Kidney (tissue), 13 donors: ENCODE measurements at regions not wholly inside any gene's neighbourhood (a gene's known extent, or its start where the extent isn't known, plus 50 kb on each side); places are given as distances from the start of the nearest gene placed in this dataset.

Experiments used
- DNase-seq, 5 donors: peaks; one replicate each; pipeline ENCODE4 v3.0.0-alpha.2; 2013 to 2020
- FAIRE-seq: peaks from 2 replicates; lab custom pipeline; 2012; peaks lifted over from hg19 to GRCh38; lab: Jason Lieb, UNC
- H3K27ac ChIP-seq, 2 donors: one replicate each; pipeline ENCODE4 v1.7.0; 2013; ENCODE audit warnings: low read depth in 2 of 2, low read length in 2 of 2, inconsistent platforms in 1 of 2
- H3K27me3 ChIP-seq: one replicate; pipeline ENCODE4 v1.7.1; 2013; ENCODE audit warnings: low read length, inconsistent platforms; ENCODE audit not compliant: control insufficient read depth, insufficient read depth
- H3K36me3 ChIP-seq, 3 donors: one replicate each; pipeline versions ENCODE4 v1.7.0 to v1.7.1; 2013; ENCODE audit warnings: low read length in 3 of 3, control low read depth in 1 of 3, inconsistent platforms in 1 of 3; ENCODE audit not compliant: insufficient read depth in 3 of 3, control insufficient read depth in 2 of 3
- H3K4me1 ChIP-seq, 3 donors: one replicate each; pipeline versions ENCODE4 v1.7.0 to v1.7.1; 2013; ENCODE audit warnings: low read length in 3 of 3, inconsistent platforms in 1 of 3, low read depth in 1 of 3; ENCODE audit not compliant: control insufficient read depth in 2 of 3, insufficient read depth in 2 of 3
- H3K4me3 ChIP-seq, 3 donors: one replicate each; pipeline versions ENCODE4 v1.7.0 to v1.8.1; 2013; ENCODE audit warnings: low read length in 3 of 3, control low read depth in 1 of 3, inconsistent platforms in 1 of 3
- H3K9ac ChIP-seq, 3 donors: one replicate each; pipeline versions ENCODE4 v1.7.0 to v1.7.1; 2013; ENCODE audit warnings: low read length in 3 of 3, control low read depth in 1 of 3, inconsistent platforms in 1 of 3
- H3K9me3 ChIP-seq, 3 donors: one replicate each; pipeline versions ENCODE4 v1.7.0 to v1.7.1; 2013; ENCODE audit warnings: low read length in 3 of 3, control low read depth in 1 of 3, inconsistent platforms in 1 of 3; ENCODE audit not compliant: control insufficient read depth in 2 of 3, insufficient read depth in 1 of 3
- intact Hi-C: fragments of 100-400 bp; cut with DNase I; formaldehyde crosslinking; loops from one replicate; pipeline ENCODE4 v1.11.1; 2022
- TF ChIP-seq, protein P1 (sequence below): IDR thresholded peaks from 3 replicates; pipeline ENCODE4 v1.5.1; 2012; ENCODE audit warnings: mild to moderate bottlenecking, moderate library complexity, borderline replicate concordance; ENCODE audit not compliant: insufficient read depth; ENCODE audit errors: extremely low read depth
- donor health status: control.
- donor health status: control.
- donor health status: control.
- donor health status: control.
- donor health status: control.
- donor health status: DM: yes; HTN: yes; CAD: no.
- donor health status: Normal renal cell carcinoma (clear cell type).

DNA sequence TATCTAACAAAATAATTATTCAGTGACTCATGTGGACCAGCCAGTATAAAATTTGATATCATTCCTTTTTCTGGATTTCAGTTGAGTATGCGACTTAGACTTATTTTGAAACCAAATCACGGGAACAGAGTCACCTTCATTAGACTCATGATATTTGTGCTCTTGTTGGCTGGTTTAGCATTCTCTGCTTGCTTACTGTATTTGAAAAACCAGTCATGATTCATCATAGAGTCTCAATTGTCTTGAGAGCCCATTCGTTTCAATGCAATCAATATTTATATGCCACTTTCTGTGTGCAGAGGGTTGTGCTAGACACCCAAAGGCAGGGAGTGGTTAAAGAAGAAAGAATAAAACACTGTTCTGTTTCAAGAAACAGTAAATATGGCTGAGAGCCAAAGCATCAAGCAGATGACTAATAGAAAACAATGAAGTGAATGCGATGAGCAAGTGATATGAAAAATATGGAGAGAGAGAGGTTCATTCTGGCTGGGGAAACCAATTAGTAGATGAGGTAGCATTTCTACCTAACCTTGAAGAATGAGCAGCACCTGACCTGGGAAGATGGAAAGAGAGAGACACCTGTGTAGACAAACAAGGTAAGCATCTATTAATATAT, 99.6 kb upstream of the MBNL2 start:
- Histone ChIP-seq H3K4me1 (peaks cover 0 to 2% (median under 1%) of the 10 kb centered on the region in 3 donors), H3K4me3 (no peak overlapping the region), H3K27me3 (no peaks in the 10 kb centered on the region), H3K36me3 (no peaks in the 10 kb centered on the region), H3K9me3 (no peaks in the 10 kb centered on the region), H3K9ac (no peak overlapping the region), H3K27ac (no peak overlapping the region)
- TF ChIP-seq, protein P1, sequence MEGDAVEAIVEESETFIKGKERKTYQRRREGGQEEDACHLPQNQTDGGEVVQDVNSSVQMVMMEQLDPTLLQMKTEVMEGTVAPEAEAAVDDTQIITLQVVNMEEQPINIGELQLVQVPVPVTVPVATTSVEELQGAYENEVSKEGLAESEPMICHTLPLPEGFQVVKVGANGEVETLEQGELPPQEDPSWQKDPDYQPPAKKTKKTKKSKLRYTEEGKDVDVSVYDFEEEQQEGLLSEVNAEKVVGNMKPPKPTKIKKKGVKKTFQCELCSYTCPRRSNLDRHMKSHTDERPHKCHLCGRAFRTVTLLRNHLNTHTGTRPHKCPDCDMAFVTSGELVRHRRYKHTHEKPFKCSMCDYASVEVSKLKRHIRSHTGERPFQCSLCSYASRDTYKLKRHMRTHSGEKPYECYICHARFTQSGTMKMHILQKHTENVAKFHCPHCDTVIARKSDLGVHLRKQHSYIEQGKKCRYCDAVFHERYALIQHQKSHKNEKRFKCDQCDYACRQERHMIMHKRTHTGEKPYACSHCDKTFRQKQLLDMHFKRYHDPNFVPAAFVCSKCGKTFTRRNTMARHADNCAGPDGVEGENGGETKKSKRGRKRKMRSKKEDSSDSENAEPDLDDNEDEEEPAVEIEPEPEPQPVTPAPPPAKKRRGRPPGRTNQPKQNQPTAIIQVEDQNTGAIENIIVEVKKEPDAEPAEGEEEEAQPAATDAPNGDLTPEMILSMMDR = no peak
- no peak for DNase-seq
- no peak for FAIRE-seq
- intact Hi-C loops = loop anchor here (10.0 kb wide), 1 partner anchor 92 kb away; no protein-coding TSS in a partner anchor

DNA sequence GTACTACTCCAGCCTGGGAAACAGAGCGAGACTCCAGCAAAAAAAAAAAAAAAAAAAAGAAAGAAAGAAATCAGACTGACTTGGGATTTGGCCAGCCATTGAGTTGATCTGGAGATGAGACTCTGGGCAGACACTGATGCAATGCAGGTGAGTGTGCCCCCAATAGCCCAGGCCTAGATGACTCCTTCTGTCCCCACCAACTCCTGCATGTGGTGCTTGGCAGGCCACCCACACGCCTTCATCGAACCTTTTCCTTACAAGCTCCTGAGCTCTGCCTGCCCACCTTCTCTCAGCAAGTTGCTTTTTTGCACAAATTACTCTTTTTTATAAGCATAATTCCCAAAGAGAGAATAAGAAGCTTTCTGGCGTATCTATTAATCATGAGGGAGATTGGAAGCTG, 97.9 kb upstream of the MBNL2 start:
- H3K27me3 ChIP-seq = no peaks in the 10 kb centered on the region
- H3K4me1 ChIP-seq = peaks cover 0 to 2% (median 0%) of the 10 kb centered on the region in 3 donors
- H3K27ac ChIP-seq = no peak overlapping the region
- no peaks in the 10 kb centered on the region for H3K9me3 ChIP-seq
- H3K9ac ChIP-seq = no peak overlapping the region
- TF ChIP-seq, protein P1 = no peak
- FAIRE-seq = no peak
- no peak overlapping the region for H3K4me3 ChIP-seq
- intact Hi-C loops = loop anchor here (10.0 kb wide), 1 partner anchor 91 kb away; no protein-coding TSS in a partner anchor
- no peaks in the 10 kb centered on the region for H3K36me3 ChIP-seq
- DNase-seq = no peak

DNA sequence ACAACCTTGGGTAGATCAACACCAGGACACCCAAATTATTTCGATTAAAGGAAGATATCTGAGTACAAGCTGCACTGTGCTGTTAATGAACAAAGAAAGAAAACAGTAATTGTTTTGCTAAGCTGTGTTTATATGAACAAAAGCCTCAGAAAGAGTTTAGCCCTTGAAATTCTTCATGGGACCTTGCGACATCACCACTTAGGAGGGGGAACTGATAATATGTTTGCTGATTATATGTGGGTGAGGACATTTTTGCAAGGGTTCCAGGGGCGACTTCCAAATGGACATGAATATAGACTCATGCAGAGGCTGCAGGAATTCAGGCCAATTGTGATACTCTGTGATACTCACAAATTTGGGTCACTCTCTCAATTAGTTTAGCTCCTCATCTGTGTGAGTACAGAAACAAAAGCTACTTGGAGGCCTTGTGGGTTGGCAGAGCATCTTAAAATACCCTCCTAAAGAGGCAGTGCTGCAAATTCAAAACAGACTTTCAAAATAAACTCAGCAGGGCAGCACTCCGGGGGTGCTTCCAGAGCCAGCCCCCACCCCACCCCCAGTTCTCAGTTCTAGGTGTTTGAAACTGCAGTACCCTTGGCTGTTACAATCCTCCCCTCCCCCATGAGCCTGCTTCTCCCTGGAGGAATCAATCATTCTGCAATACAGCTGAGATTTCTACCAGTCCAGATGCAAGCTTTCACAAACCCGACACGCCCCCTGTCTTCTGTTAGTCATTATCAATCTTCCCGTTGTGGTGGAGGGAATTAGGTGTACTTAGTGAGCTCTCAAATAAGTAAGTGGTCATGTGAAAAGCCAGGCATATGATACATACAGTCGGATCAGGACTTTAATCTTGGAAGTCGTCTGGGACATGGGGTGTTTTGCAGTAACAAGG, 97.0 kb upstream of the MBNL2 start:
- H3K9me3 ChIP-seq = no peaks in the 10 kb centered on the region
- no peak for FAIRE-seq
- H3K36me3 ChIP-seq = no peaks in the 10 kb centered on the region
- peak in 4 of 5 donors; percentile 75 to 89 (median 80) for DNase-seq
- intact Hi-C loops = loop anchor here (10.0 kb wide), 1 partner anchor 90 kb away; no protein-coding TSS in a partner anchor
- H3K4me1 ChIP-seq = peaks cover 0 to 2% (median 0%) of the 10 kb centered on the region in 3 donors
- H3K27me3 ChIP-seq = no peaks in the 10 kb centered on the region
- H3K4me3 ChIP-seq = no peak overlapping the region
- H3K27ac ChIP-seq = no peak overlapping the region
- peak overlapping the region in 1 of 3 donors; percentile 2 for H3K9ac ChIP-seq
- TF ChIP-seq, protein P1 = no peak
